HepG2 (cell line): ENCODE measurements at regions not wholly inside any gene's neighbourhood (a gene's known extent, or its start where the extent isn't known, plus 50 kb on each side); places are given as distances from the start of the nearest gene placed in this dataset.

ENCODE experiments used
- ATAC-seq: fragments of 200-7000 bp; cut with Tn5 transposase; 3 replicates; pipeline ENCODE4 v1.9.1; 2020; ENCODE audit warnings: mild to moderate bottlenecking, moderate library complexity
- BruUV-seq: library from RNA; stranded (reverse); fragments of 400-500 nt; replicated peaks from 2 replicates; lab custom pipeline; 2021; lab: Mats Ljungman, UMichigan
- CTCF ChIA-PET: fragments of 300-600 bp; formaldehyde crosslinking; extraction: SDS; loops from one replicate; lab custom pipeline; 2021; ENCODE audit warnings: low total read pairs, inconsistent platforms, low intra/inter-chr PET ratio; lab: Yijun Ruan, JAX
- POLR2A ChIA-PET: fragments of 350-600 bp; sonication (Branson Sonifier 250); formaldehyde crosslinking; loops from one replicate; lab custom pipeline; 2020; ENCODE audit warnings: antibody characterized with exemption, inconsistent platforms; lab: Yijun Ruan, JAX
- DNase-seq: peaks from one replicate; pipeline ENCODE4 v3.0.0-alpha.2; 2015; ENCODE audit warnings: low spot score
- FAIRE-seq: peaks from 3 replicates; lab custom pipeline; 2011; peaks lifted over from hg19 to GRCh38; lab: Jason Lieb, UNC
- H2AFZ ChIP-seq: one replicate; pipeline ENCODE4 v1.6.1; 2011; ENCODE audit warnings: low read length, inconsistent platforms
- H3K27ac ChIP-seq: fragments of 300-600 bp; 3 replicates; pipeline ENCODE4 v1.8.0; 2011; ENCODE audit warnings: mixed run types, mild to moderate bottlenecking, mixed read lengths, low read length, inconsistent platforms; ENCODE audit not compliant: insufficient read depth; ENCODE audit errors: extremely low read length
- H3K27me3 ChIP-seq, 2 experiments: fragments of 200-600 bp in 1 of 2; 2 replicates in 1 of 2; 3 replicates in 1 of 2; pipeline versions ENCODE4 v1.6.0 to v1.8.0; 2011; ENCODE audit warnings: low read length in 2 of 2, mild to moderate bottlenecking in 2 of 2, moderate library complexity in 2 of 2, inconsistent platforms in 1 of 2; ENCODE audit not compliant: insufficient read depth in 2 of 2, control insufficient read depth in 1 of 2
- H3K36me3 ChIP-seq, 2 experiments: fragments of 200-600 bp in 1 of 2; replicated peaks in 1 of 2; 2 replicates in 1 of 2; 3 replicates in 1 of 2; pipeline versions ENCODE4 v1.5.1 to v1.8.0; 2011; ENCODE audit warnings: low read length in 2 of 2, inconsistent platforms in 1 of 2; ENCODE audit not compliant: insufficient read depth in 2 of 2, control insufficient read depth in 1 of 2
- H3K4me1 ChIP-seq: 2 replicates; pipeline ENCODE4 v1.5.1; 2012; ENCODE audit warnings: low read length, inconsistent platforms; ENCODE audit not compliant: insufficient read depth
- H3K4me2 ChIP-seq: 2 replicates; pipeline ENCODE4 v1.6.0; 2011; ENCODE audit warnings: low read depth, low read length, inconsistent platforms
- H3K4me3 ChIP-seq, 3 experiments: fragments of 200-600 bp in 1 of 3; sonication (generic), shearing (Covaris generic) in 1 of 3; replicated peaks in 1 of 3; 2 replicates each; pipeline ENCODE4 v1.5.1; 2011 to 2016; ENCODE audit warnings: low read length in 3 of 3, inconsistent platforms in 2 of 3, low read depth in 2 of 3, mild to moderate bottlenecking in 2 of 3, control low read depth in 1 of 3, mixed read lengths in 1 of 3; ENCODE audit not compliant: insufficient read depth in 1 of 3
- H3K79me2 ChIP-seq: one replicate; pipeline ENCODE4 v1.6.1; 2011; ENCODE audit warnings: low read length, inconsistent platforms; ENCODE audit not compliant: insufficient read depth
- H3K9ac ChIP-seq: 2 replicates; pipeline ENCODE4 v1.6.0; 2011; ENCODE audit warnings: mild to moderate bottlenecking, low read depth, low read length, inconsistent platforms; ENCODE audit not compliant: insufficient read depth
- H3K9me3 ChIP-seq: 2 replicates; pipeline ENCODE4 v1.5.1; 2012; ENCODE audit warnings: mild to moderate bottlenecking, low read length
- H4K20me1 ChIP-seq: 2 replicates; pipeline ENCODE4 v1.6.0; 2011; ENCODE audit warnings: inconsistent platforms, mild to moderate bottlenecking, low read length, moderate library complexity; ENCODE audit not compliant: insufficient read depth
- MXD4 ChIP-seq: IDR thresholded peaks from 2 replicates; pipeline ENCODE4 v1.6.1; 2016; ENCODE audit warnings: mild to moderate bottlenecking, missing biosample characterization, missing genetic modification reagents
- MYPOP ChIP-seq: sonication (generic); formaldehyde crosslinking; IDR thresholded peaks from 2 replicates; pipeline ENCODE4 v1.8.1; 2023; ENCODE audit warnings: mild to moderate bottlenecking, moderate library complexity, missing genetic modification reagents
- ZMYM4 ChIP-seq: sonication (generic); formaldehyde crosslinking; IDR thresholded peaks from 2 replicates; pipeline ENCODE4 v1.8.1; 2023; ENCODE audit warnings: mild to moderate bottlenecking, missing genetic modification reagents
- ZNF619 ChIP-seq: sonication (generic); formaldehyde crosslinking; IDR thresholded peaks from 2 replicates; pipeline ENCODE4 v1.4.0; 2020; ENCODE audit warnings: mild to moderate bottlenecking, missing genetic modification reagents
- ZNF766 ChIP-seq: sonication (generic); formaldehyde crosslinking; IDR thresholded peaks from 2 replicates; pipeline ENCODE4 v1.5.0; 2020; ENCODE audit warnings: missing genetic modification reagents, borderline replicate concordance
- ZNF878 ChIP-seq: sonication (generic); formaldehyde crosslinking; IDR thresholded peaks from 2 replicates; pipeline ENCODE4 v1.8.1; 2023; ENCODE audit warnings: mild to moderate bottlenecking, missing genetic modification reagents, moderate library complexity
- ZSCAN20 ChIP-seq: sonication (generic); formaldehyde crosslinking; IDR thresholded peaks from 2 replicates; pipeline ENCODE4 v1.4.0; 2020; ENCODE audit warnings: missing genetic modification reagents, mild to moderate bottlenecking, borderline replicate concordance
- WGBS: methylation state at CpG from one replicate; pipeline ENCODE4 v1.1.6; 2017; ENCODE audit warnings: low lambda C conversion rate; 5-methylcytosine and 5-hydroxymethylcytosine counted together
- in situ Hi-C: cut with HindIII; loops from 2 replicates; pipeline ENCODE4 v1.10.0; 2017; ENCODE audit warnings: low pct_unique_long_range_greater_than_20kb; ENCODE audit not compliant: extremely low pct_ligation_motif_present
- intact Hi-C: fragments of 100-400 bp; cut with micrococcal nuclease; formaldehyde crosslinking; loops from one replicate; pipeline ENCODE4 v1.10.0; 2022; ENCODE audit not compliant: unreplicated experiment

GRCh38 chr6:155985660-155986138, 530.1 kb upstream of the NOX3 start:
- ATAC-seq, result no peak
- in situ Hi-C loops, result no loop called here
- BruUV-seq, result no TSS peak
- H4K20me1 ChIP-seq, result no peaks in the 10 kb centered on the region
- no peak overlapping the region for H3K4me2 ChIP-seq
- no peaks in the 10 kb centered on the region for H3K36me3 ChIP-seq
- TF ChIP-seq ZSCAN20 (CRISPR knock-in tag), result no peak
- TF ChIP-seq ZNF619 (CRISPR knock-in tag), result no peak
- TF ChIP-seq MYPOP (CRISPR knock-in tag), result no peak
- no peak for TF ChIP-seq ZMYM4
- TF ChIP-seq, all 625 proteins: peak for 0
- H3K9me3 ChIP-seq, result no peaks in the 10 kb centered on the region
- DNase-seq, result no peak
- H3K79me2 ChIP-seq, result no peaks in the 10 kb centered on the region
- no peak overlapping the region for H3K4me3 ChIP-seq
- POLR2A ChIA-PET, result no interaction called here
- H3K9ac ChIP-seq, result no peak overlapping the region
- no peak for FAIRE-seq
- H3K27me3 ChIP-seq, result 0 out of 5 replicates have a peak, but pooled peaks cover 0 to 7% of the 10 kb centered on the region in 2 experiments
- intact Hi-C loops, result no loop called here
- H3K4me1 ChIP-seq, result no peaks in the 10 kb centered on the region
- 27% methylated on average over 3 of the region's 3 CpGs for WGBS
- no peak overlapping the region for H3K27ac ChIP-seq
- CTCF ChIA-PET, result no interaction called here
- no peak overlapping the region for H2AFZ ChIP-seq

- BruUV-seq, result no TSS peak
- ChIA-PET POLR2A (no interaction called here), CTCF (no interaction called here)
- Histone ChIP-seq H2AFZ (no peak overlapping the region), H3K36me3 (no peaks in the 10 kb centered on the region), H3K9me3 (no peaks in the 10 kb centered on the region), H3K4me1 (no peaks in the 10 kb centered on the region), H3K27ac (no peak overlapping the region), H4K20me1 (no peaks in the 10 kb centered on the region), H3K79me2 (no peaks in the 10 kb centered on the region), H3K9ac (no peak overlapping the region), H3K4me2 (no peak overlapping the region), H3K27me3 (no peaks in the 10 kb centered on the region; a peak in 2 of 5 replicates), H3K4me3 (no peak overlapping the region)
- DNase-seq, result no peak
- intact Hi-C loops, result no loop called here
- in situ Hi-C loops, result no loop called here
- no peak for TF ChIP-seq MXD4
- TF ChIP-seq ZNF878, result no peak
- TF ChIP-seq ZNF766 (CRISPR knock-in tag), result no peak
- no peak for ATAC-seq
- FAIRE-seq, result no peak
Measured at GRCh38 chr6:155980768-155981079, 525.1 kb upstream of the NOX3 start.
